ENCODE measurements at regions not wholly inside any gene's neighbourhood (a gene's known extent, or its start where the extent isn't known, plus 50 kb on each side); places are given as distances from the start of the nearest gene placed in this dataset.

GRCh38 chr4:55763996-55764395, 55.6 kb upstream of the EXOC1L start:
- no peak for DNase-seq (ENCODE audit: low spot score)
- no peak for TF ChIP-seq CTCF (IDR thresholded peaks at IDR 0.05; ENCODE audit: extremely low read depth, missing control alignments)

GRCh38 chr4:55765070-55765469, 54.5 kb upstream of the EXOC1L start:
- no peak for TF ChIP-seq CTCF (IDR thresholded peaks at IDR 0.05; ENCODE audit: extremely low read depth, missing control alignments)
- DNase-seq (ENCODE audit: low spot score) = no peak

- DNase-seq (ENCODE audit: low spot score) = no peak
- no peak for TF ChIP-seq CTCF (IDR thresholded peaks at IDR 0.05; ENCODE audit: extremely low read depth, missing control alignments)
These were observed 51.3 kb upstream of the EXOC1L start for GRCh38 chr4:55768291-55768690.

Measured in GM20000 (cell line).